Common myeloid progenitor, CD34-positive (primary cell): ENCODE measurements at regions not wholly inside any gene's neighbourhood (a gene's known extent, or its start where the extent isn't known, plus 50 kb on each side); places are given as distances from the start of the nearest gene placed in this dataset.
"Not testable (repeated sequence)": the region's sequence is repeated elsewhere in the genome, so short reads cannot be mapped to it uniquely, and the experiment has no call there.

Experiments
- CTCF ChIA-PET: fragments of 350-600 bp; sonication (Branson Sonifier 250); formaldehyde crosslinking; loops from one replicate; lab custom pipeline; 2021; ENCODE audit warnings: antibody characterized with exemption; lab: Charles Lee
- POLR2A ChIA-PET: fragments of 350-600 bp; sonication (Branson Sonifier 250); formaldehyde crosslinking; loops from one replicate; lab custom pipeline; 2021; ENCODE audit warnings: antibody characterized with exemption; lab: Charles Lee
- DNase-seq, 3 donors: peaks; one replicate each; pipeline versions ENCODE4 v3.0.0 to v3.0.0-alpha.2; 2013
- H3K27ac ChIP-seq, 2 experiments: 1 replicate in 1 of 2; 2 replicates in 1 of 2; pipeline ENCODE4 v1.7.0; 2013; ENCODE audit warnings: inconsistent platforms in 2 of 2, low read length in 2 of 2, mild to moderate bottlenecking in 2 of 2, low read depth in 1 of 2, moderate library complexity in 1 of 2; ENCODE audit not compliant: severe bottlenecking in 2 of 2, insufficient read depth in 1 of 2, poor library complexity in 1 of 2
- H3K27me3 ChIP-seq, 5 experiments: replicated peaks in 2 of 5; 1 replicate in 3 of 5; 2 replicates in 2 of 5; pipeline versions ENCODE4 v1.6.1 to v1.7.0; 2013; ENCODE audit warnings: low read length in 4 of 5, mild to moderate bottlenecking in 2 of 5, moderate library complexity in 2 of 5, inconsistent platforms in 1 of 5; ENCODE audit not compliant: insufficient read depth in 5 of 5, control insufficient read depth in 4 of 5
- H3K36me3 ChIP-seq, 4 experiments: 1 replicate in 2 of 4; 2 replicates in 2 of 4; pipeline versions ENCODE4 v1.6.1 to v1.7.0; 2013; ENCODE audit warnings: low read length in 3 of 4, control low read depth in 1 of 4, mild to moderate bottlenecking in 1 of 4; ENCODE audit not compliant: control insufficient read depth in 4 of 4, insufficient read depth in 4 of 4
- H3K4me1 ChIP-seq, 4 experiments: 1 replicate in 3 of 4; 2 replicates in 1 of 4; pipeline versions ENCODE4 v1.6.1 to v1.7.1; 2013; ENCODE audit warnings: low read length in 3 of 4, mild to moderate bottlenecking in 3 of 4, control low read depth in 1 of 4, inconsistent platforms in 1 of 4, moderate library complexity in 1 of 4; ENCODE audit not compliant: control insufficient read depth in 4 of 4, insufficient read depth in 4 of 4; ENCODE audit errors: control extremely low read depth in 1 of 4
- H3K4me3 ChIP-seq, 7 experiments: 1 replicate in 4 of 7; 2 replicates in 3 of 7; pipeline versions ENCODE4 v1.5.1 to v1.7.0; 2013; ENCODE audit warnings: mild to moderate bottlenecking in 7 of 7, low read length in 6 of 7, moderate library complexity in 6 of 7, inconsistent platforms in 2 of 7, low read depth in 2 of 7, control low read depth in 1 of 7; ENCODE audit not compliant: insufficient read depth in 4 of 7, control insufficient read depth in 1 of 7; ENCODE audit errors: extremely low read depth in 1 of 7
- H3K9me3 ChIP-seq, 5 experiments: 1 replicate in 4 of 5; 2 replicates in 1 of 5; pipeline versions ENCODE4 v1.6.1 to v1.7.1; 2013; ENCODE audit warnings: low read length in 4 of 5, mild to moderate bottlenecking in 2 of 5, inconsistent platforms in 1 of 5, low read depth in 1 of 5, moderate library complexity in 1 of 5; ENCODE audit not compliant: control insufficient read depth in 4 of 5, insufficient read depth in 2 of 5; ENCODE audit errors: control extremely low read depth in 1 of 5
- WGBS: methylation state at CpG from one replicate; pipeline ENCODE4 v1.1.5; 2013; ENCODE audit not compliant: insufficient coverage; 5-methylcytosine and 5-hydroxymethylcytosine counted together

DNA sequence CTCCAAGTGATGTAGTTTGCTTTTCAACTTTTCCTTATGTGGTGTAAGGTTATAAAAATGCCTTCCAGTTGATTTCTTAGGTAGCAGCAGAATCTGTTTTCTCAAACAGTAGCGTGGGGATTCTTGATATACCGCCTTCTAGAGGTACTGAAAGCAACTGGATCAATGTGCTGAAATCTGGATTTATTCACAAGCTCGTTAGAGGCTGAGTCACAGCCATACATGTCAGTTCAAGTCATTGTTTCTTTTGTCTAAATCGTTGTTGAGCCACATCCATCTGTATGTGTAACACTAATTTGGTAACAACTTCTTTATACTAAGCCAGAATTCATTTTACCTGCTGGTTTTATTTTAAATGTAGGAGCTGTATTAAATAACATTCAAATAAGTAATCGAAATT lies 200.0 kb upstream of the MAD2L1 start:
- Histone ChIP-seq H3K27me3 (no peaks in the 10 kb centered on the region), H3K4me1 (no peaks in the 10 kb centered on the region), H3K27ac (no peak overlapping the region), H3K36me3 (no peaks in the 10 kb centered on the region), H3K4me3 (no peak overlapping the region), H3K9me3 (no peaks in the 10 kb centered on the region)
- WGBS: 86% methylated on average over 3 of the region's 5 CpGs
- no peak for DNase-seq
- CTCF ChIA-PET: interaction anchor here (0.6 kb wide), 1 partner anchor 51 kb away, joined by 3 read pairs; no protein-coding TSS in a partner anchor
- POLR2A ChIA-PET: no interaction called here

DNA sequence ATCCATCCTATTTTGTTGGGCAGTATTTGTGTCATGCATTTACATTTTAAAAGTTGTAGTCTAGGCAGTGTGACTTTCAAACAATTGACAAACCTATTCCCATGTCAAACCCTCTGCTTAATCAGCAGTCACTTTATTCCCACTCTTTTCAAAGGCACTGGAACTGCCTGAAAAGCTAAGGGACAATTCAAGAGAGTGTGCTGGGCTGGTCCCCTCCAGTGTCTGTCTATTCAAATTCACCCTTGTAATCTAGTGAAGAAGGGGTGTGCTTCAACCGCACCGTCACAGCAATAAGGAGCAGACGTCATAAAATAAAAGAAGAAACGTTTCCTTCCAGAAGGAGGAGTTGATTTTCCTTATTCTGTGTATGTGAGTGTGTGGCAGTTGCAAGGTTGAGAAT lies 197.0 kb upstream of the MAD2L1 start:
- DNase-seq: no peak
- Histone ChIP-seq H3K4me1 (no peaks in the 10 kb centered on the region), H3K4me3 (no peak overlapping the region), H3K36me3 (no peaks in the 10 kb centered on the region), H3K27ac (no peak overlapping the region), H3K27me3 (no peaks in the 10 kb centered on the region), H3K9me3 (no peaks in the 10 kb centered on the region)
- ChIA-PET CTCF (interaction anchor here (1.0 kb wide), 1 partner anchor 8 kb away, joined by 3 read pairs; no protein-coding TSS in a partner anchor), POLR2A (no interaction called here)
- no CpG with 5 or more reads among the region's 4 CpGs for WGBS

DNA sequence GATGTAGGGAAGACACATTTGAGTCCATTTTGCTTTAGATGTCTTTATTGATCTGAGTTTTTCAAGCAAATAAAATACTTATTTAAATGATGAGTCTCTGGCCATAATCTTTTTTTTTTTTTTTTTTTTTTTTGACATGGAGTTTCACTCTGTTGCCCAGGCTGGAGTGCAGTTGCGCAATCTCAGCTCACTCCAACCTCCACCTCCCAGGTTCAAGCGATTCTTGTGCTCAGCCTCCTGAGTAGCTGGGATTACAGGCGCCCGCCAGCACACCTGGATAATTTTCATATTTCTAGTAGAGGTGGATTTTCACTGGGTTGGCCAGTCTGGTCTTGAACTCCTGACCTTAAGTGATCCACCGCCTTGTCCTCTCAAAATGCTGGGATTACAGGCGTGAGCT lies 194.5 kb upstream of the MAD2L1 start:
- DNase-seq: no peak
- WGBS: 100% methylated on average over 4 of the region's 6 CpGs
- Histone ChIP-seq H3K27me3 (no peaks in the 10 kb centered on the region), H3K9me3 (no peaks in the 10 kb centered on the region), H3K36me3 (no peaks in the 10 kb centered on the region), H3K4me1 (no peaks in the 10 kb centered on the region), H3K27ac (no peak overlapping the region), H3K4me3 (no peak overlapping the region)
- ChIA-PET POLR2A (no interaction called here), CTCF (no interaction called here)

- CTCF ChIA-PET, H3K4me1 ChIP-seq, H3K36me3 ChIP-seq, H3K27me3 ChIP-seq, H3K27ac ChIP-seq, POLR2A ChIA-PET, H3K9me3 ChIP-seq, H3K4me3 ChIP-seq, DNase-seq: not testable (repeated sequence)
- WGBS: 85% methylated on average over 4 of the region's 28 CpGs
Observed at GRCh38 chr4:120256112-120256775, 189.6 kb upstream of the MAD2L1 start.

DNA sequence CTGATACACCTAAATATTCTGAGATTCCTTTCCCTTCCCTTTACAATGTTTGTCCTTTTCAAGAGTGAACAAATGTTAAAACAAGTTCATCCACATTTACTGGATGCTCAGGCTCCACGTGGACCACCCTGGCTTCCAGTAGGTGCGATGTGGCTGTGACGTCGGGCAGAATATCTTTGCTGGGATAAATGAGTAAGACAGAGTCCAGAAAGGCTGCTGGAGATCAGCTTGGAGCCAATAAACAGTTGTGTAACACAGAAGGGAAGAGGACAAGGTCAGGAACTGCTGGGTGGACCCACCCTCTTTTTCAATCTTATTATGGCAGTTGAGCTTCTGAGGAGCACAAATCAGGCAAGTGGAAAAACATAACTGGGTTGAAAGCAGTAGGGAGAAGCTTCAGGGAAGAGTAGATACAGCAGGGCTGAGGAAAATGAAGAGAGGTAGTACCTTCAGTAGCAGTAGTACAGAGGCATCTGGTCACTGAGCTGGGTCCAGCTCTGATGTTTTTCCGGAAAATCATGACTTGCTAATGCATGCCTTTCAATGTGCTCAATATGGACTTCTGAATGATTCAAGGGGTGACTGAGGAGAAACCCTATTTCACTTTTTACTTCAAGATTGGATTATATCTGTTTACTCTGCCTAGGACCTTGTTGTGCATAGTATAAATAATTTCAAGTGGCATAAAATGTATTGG lies 171.8 kb upstream of the MAD2L1 start:
- no peak for DNase-seq
- H3K9me3 ChIP-seq: no peaks in the 10 kb centered on the region
- CTCF ChIA-PET: no interaction called here
- H3K4me3 ChIP-seq: no peak overlapping the region
- POLR2A ChIA-PET: no interaction called here
- peaks cover 0 to 2% (median 0%) of the 10 kb centered on the region in 5 experiments for H3K27me3 ChIP-seq
- H3K27ac ChIP-seq: no peak overlapping the region
- H3K4me1 ChIP-seq: no peaks in the 10 kb centered on the region
- WGBS: 98% methylated on average over 5 of the region's 5 CpGs
- no peaks in the 10 kb centered on the region for H3K36me3 ChIP-seq

DNA sequence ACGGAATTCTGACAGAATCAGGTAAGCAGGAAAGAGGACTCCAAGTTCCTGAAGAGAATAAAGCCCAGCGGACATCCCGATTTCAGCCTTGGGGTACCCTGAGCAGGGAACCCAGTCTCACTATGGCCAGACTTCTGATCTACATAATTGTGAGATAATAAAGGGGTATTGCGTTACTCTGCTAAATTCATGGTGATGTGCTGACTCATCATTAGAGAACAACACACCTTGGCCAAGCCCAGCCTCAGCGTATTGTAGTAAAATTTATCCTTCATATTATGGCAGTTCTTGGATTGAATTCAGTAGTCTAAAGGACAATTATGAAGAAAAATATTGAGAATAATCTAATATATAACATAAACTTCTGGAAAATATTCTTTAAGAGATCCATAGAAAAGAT lies 170.2 kb upstream of the MAD2L1 start:
- CTCF ChIA-PET: no interaction called here

DNA sequence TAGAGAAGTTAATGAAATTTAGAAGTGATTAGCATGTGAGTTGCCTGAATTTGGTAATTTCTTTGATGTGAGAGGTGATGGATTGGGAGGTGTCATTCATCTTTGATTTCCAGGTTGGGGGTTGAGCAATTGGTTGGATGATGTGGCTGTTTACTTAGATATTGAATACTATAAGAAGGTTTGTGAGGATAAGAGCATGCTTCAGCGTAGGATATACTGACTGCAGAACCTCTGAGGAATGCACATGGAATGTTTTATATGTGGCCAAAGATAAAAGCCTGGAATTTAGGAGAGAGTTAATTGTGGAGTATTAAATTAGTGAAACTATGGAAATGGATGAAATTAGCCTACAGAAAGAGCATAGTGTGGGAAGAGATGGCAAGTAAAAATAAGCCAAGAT lies 165.4 kb upstream of the MAD2L1 start:
- no peaks in the 10 kb centered on the region for H3K27me3 ChIP-seq
- no peaks in the 10 kb centered on the region for H3K36me3 ChIP-seq
- POLR2A ChIA-PET: no interaction called here
- H3K4me1 ChIP-seq: no peaks in the 10 kb centered on the region
- WGBS: 0% methylated on average over 1 of the region's 1 CpG
- CTCF ChIA-PET: no interaction called here
- DNase-seq: no peak
- no peaks in the 10 kb centered on the region for H3K9me3 ChIP-seq
- H3K27ac ChIP-seq: no peak overlapping the region
- H3K4me3 ChIP-seq: no peak overlapping the region

More for the DNA sequence above, 170.2 kb upstream of the MAD2L1 start:
- no peaks in the 10 kb centered on the region for H3K4me1 ChIP-seq
- no peaks in the 10 kb centered on the region for H3K27me3 ChIP-seq
- no peak overlapping the region for H3K27ac ChIP-seq
- no peaks in the 10 kb centered on the region for H3K36me3 ChIP-seq
- WGBS: 94% methylated on average over 3 of the region's 5 CpGs
- no peak overlapping the region for H3K4me3 ChIP-seq
- H3K9me3 ChIP-seq: no peaks in the 10 kb centered on the region
- POLR2A ChIA-PET: no interaction called here
- DNase-seq: no peak
